Kidney (tissue), 13 donors: ENCODE measurements at regions not wholly inside any gene's neighbourhood (a gene's known extent, or its start where the extent isn't known, plus 50 kb on each side); places are given as distances from the start of the nearest gene placed in this dataset.

Experiments
- DNase-seq, 5 donors: peaks; one replicate each; pipeline ENCODE4 v3.0.0-alpha.2; 2013 to 2020
- FAIRE-seq: peaks from 2 replicates; lab custom pipeline; 2012; peaks lifted over from hg19 to GRCh38; lab: Jason Lieb, UNC
- H3K27ac ChIP-seq, 2 donors: one replicate each; pipeline ENCODE4 v1.7.0; 2013; ENCODE audit warnings: low read depth in 2 of 2, low read length in 2 of 2, inconsistent platforms in 1 of 2
- H3K27me3 ChIP-seq: one replicate; pipeline ENCODE4 v1.7.1; 2013; ENCODE audit warnings: low read length, inconsistent platforms; ENCODE audit not compliant: control insufficient read depth, insufficient read depth
- H3K36me3 ChIP-seq, 3 donors: one replicate each; pipeline versions ENCODE4 v1.7.0 to v1.7.1; 2013; ENCODE audit warnings: low read length in 3 of 3, control low read depth in 1 of 3, inconsistent platforms in 1 of 3; ENCODE audit not compliant: insufficient read depth in 3 of 3, control insufficient read depth in 2 of 3
- H3K4me1 ChIP-seq, 3 donors: one replicate each; pipeline versions ENCODE4 v1.7.0 to v1.7.1; 2013; ENCODE audit warnings: low read length in 3 of 3, inconsistent platforms in 1 of 3, low read depth in 1 of 3; ENCODE audit not compliant: control insufficient read depth in 2 of 3, insufficient read depth in 2 of 3
- H3K4me3 ChIP-seq, 3 donors: one replicate each; pipeline versions ENCODE4 v1.7.0 to v1.8.1; 2013; ENCODE audit warnings: low read length in 3 of 3, control low read depth in 1 of 3, inconsistent platforms in 1 of 3
- H3K9ac ChIP-seq, 3 donors: one replicate each; pipeline versions ENCODE4 v1.7.0 to v1.7.1; 2013; ENCODE audit warnings: low read length in 3 of 3, control low read depth in 1 of 3, inconsistent platforms in 1 of 3
- H3K9me3 ChIP-seq, 3 donors: one replicate each; pipeline versions ENCODE4 v1.7.0 to v1.7.1; 2013; ENCODE audit warnings: low read length in 3 of 3, control low read depth in 1 of 3, inconsistent platforms in 1 of 3; ENCODE audit not compliant: control insufficient read depth in 2 of 3, insufficient read depth in 1 of 3
- CTCF ChIP-seq: IDR thresholded peaks from 3 replicates; pipeline ENCODE4 v1.5.1; 2012; ENCODE audit warnings: mild to moderate bottlenecking, moderate library complexity, borderline replicate concordance; ENCODE audit not compliant: insufficient read depth; ENCODE audit errors: extremely low read depth
- intact Hi-C: fragments of 100-400 bp; cut with DNase I; formaldehyde crosslinking; loops from one replicate; pipeline ENCODE4 v1.11.1; 2022
- donor health status: control.
- donor health status: control.
- donor health status: control.
- donor health status: control.
- donor health status: control.
- donor health status: DM: yes; HTN: yes; CAD: no.
- donor health status: Normal renal cell carcinoma (clear cell type).

- H3K4me1 ChIP-seq = no peaks in the 10 kb centered on the region
- intact Hi-C loops = no loop called here
- no peaks in the 10 kb centered on the region for H3K36me3 ChIP-seq
- DNase-seq (no peak), FAIRE-seq (no peak)
- H3K27me3 ChIP-seq = no peaks in the 10 kb centered on the region
- no peak overlapping the region for H3K4me3 ChIP-seq
- H3K9me3 ChIP-seq = no peaks in the 10 kb centered on the region
- no peak overlapping the region for H3K9ac ChIP-seq
- no peak overlapping the region for H3K27ac ChIP-seq
- no peak for TF ChIP-seq CTCF
Measured at GRCh38 chr13:74024856-74025255, 109.3 kb downstream of the KLF12 start.

DNA sequence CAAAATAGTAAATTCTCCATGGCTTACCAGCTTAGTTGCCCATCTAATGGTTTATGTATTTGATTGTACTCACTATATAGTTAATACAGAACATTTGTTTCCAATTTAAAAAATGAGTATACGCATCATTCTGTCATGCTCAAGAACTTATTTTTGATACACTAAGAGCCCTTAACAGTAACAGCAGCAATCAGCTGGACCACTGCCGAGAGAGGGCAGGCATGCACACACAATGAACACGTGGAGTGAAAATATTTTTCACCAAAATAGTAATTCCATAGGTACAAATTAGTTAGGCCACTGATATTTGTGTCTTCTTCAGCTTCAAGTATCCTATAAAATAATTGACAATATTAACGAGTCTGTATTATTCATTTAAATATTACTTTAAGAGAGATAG lies 109.9 kb downstream of the KLF12 start:
- TF ChIP-seq CTCF = no peak
- no peaks in the 10 kb centered on the region for H3K27me3 ChIP-seq
- no peaks in the 10 kb centered on the region for H3K36me3 ChIP-seq
- no peaks in the 10 kb centered on the region for H3K4me1 ChIP-seq
- H3K9ac ChIP-seq = no peak overlapping the region
- intact Hi-C loops = no loop called here
- H3K4me3 ChIP-seq = no peak overlapping the region
- DNase-seq (no peak), FAIRE-seq (no peak)
- no peak overlapping the region for H3K27ac ChIP-seq
- H3K9me3 ChIP-seq = no peaks in the 10 kb centered on the region

- no peaks in the 10 kb centered on the region for H3K36me3 ChIP-seq
Measured at GRCh38 chr13:74023484-74023883, 110.7 kb downstream of the KLF12 start.

More at GRCh38 chr13:74023484-74023883, 110.7 kb downstream of the KLF12 start:
- Histone ChIP-seq H3K9me3 (no peaks in the 10 kb centered on the region), H3K4me3 (no peak overlapping the region), H3K27ac (no peak overlapping the region), H3K9ac (no peak overlapping the region), H3K4me1 (no peaks in the 10 kb centered on the region), H3K27me3 (no peaks in the 10 kb centered on the region)
- DNase-seq = no peak
- intact Hi-C loops = no loop called here
- no peak for FAIRE-seq
- no peak for TF ChIP-seq CTCF
